ENCODE measurements at regions not wholly inside any gene's neighbourhood (a gene's known extent, or its start where the extent isn't known, plus 50 kb on each side); places are given as distances from the start of the nearest gene placed in this dataset.

DNA sequence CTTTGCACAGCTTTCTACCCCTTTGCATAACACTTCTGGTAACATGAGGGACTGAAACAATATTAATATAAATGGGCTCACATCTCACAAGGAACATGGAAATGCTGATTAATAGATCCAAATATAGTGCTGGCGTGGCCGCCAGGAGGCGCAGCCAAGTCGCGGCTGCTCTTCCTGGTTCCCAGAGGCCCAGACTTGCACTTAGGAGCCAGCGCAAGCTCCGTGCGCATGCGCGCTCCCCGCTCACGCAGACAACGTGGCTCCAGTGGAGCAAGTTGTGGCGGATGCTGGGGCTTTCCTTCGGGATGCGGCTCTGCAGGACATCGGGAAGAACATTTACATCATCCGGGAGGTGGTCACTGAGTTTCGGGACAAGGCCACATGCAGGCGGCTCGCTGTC is 318.3 kb upstream of the SLC7A11 start:
- WGBS, 2 donors = 90 to 92% methylated on average over 21 of the region's 21 CpGs
- TF ChIP-seq POLR2A (IDR thresholded peaks at IDR 0.05) = no peak
- TF ChIP-seq, protein P1, sequence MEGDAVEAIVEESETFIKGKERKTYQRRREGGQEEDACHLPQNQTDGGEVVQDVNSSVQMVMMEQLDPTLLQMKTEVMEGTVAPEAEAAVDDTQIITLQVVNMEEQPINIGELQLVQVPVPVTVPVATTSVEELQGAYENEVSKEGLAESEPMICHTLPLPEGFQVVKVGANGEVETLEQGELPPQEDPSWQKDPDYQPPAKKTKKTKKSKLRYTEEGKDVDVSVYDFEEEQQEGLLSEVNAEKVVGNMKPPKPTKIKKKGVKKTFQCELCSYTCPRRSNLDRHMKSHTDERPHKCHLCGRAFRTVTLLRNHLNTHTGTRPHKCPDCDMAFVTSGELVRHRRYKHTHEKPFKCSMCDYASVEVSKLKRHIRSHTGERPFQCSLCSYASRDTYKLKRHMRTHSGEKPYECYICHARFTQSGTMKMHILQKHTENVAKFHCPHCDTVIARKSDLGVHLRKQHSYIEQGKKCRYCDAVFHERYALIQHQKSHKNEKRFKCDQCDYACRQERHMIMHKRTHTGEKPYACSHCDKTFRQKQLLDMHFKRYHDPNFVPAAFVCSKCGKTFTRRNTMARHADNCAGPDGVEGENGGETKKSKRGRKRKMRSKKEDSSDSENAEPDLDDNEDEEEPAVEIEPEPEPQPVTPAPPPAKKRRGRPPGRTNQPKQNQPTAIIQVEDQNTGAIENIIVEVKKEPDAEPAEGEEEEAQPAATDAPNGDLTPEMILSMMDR (IDR thresholded peaks at IDR 0.05) = no peak
- no peak for DNase-seq (ENCODE audit: low spot score in 2 of 2)
- intact Hi-C loops (cut with DNase I; ENCODE audit: low total_unique reads) = no loop called here
- H3K4me3 ChIP-seq (ENCODE audit: low read depth, poor library complexity, severe bottlenecking) = no peak overlapping the region

DNA sequence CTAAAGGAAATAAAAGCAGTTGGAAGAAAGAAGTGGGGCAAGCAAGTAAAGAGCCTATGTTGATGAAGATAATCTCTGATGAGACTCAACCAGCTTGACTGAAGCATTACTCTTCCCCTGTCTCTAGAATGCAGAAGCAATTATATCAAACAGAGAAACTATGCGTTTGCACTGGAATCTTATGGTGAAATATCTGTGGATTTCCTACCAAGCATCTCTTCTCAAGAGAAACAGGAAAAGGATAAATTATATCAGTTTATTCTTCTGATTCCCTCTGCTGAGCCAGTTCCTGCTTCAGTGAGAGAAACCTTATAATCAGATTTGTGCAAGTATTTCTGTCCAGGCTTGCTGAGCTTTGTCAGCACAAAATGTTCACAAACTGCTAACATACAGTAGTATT is 316.7 kb upstream of the SLC7A11 start:
- no peak overlapping the region for H3K4me3 ChIP-seq (ENCODE audit: low read depth, poor library complexity, severe bottlenecking)
- TF ChIP-seq POLR2A (IDR thresholded peaks at IDR 0.05) = no peak
- TF ChIP-seq, protein P1 (IDR thresholded peaks at IDR 0.05) = no peak
- no peak for DNase-seq (ENCODE audit: low spot score in 2 of 2)
- 40 to 46% methylated on average over 1 of the region's 1 CpG for WGBS, 2 donors
- intact Hi-C loops (cut with DNase I; ENCODE audit: low total_unique reads) = no loop called here

DNA sequence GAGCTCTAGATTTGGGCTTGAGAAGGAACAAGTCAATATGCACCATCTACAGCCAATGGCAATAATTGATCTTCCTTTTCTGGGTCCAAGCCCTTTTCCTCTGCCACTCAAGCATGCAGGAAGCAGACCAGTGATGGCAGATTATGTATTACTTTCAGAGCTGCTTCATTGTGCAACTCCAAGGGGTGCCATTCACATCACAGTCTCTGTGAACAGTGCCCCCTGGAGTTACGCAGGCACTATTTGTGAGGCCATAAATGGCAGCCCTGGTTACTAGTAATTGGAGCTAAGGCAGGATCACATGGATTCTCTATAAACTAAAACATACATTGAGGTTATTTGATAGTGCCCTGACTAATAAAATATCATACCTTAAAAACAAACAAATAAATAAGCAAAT is 313.4 kb upstream of the SLC7A11 start:
- 94 to 100% methylated on average over 1 of the region's 1 CpG for WGBS, 2 donors
- TF ChIP-seq, protein P1 (IDR thresholded peaks at IDR 0.05) = no peak
- no peak for TF ChIP-seq POLR2A (IDR thresholded peaks at IDR 0.05)
- intact Hi-C loops (cut with DNase I; ENCODE audit: low total_unique reads) = no loop called here
- DNase-seq (ENCODE audit: low spot score in 2 of 2) = no peak
- no peak overlapping the region for H3K4me3 ChIP-seq (ENCODE audit: low read depth, poor library complexity, severe bottlenecking)

DNA sequence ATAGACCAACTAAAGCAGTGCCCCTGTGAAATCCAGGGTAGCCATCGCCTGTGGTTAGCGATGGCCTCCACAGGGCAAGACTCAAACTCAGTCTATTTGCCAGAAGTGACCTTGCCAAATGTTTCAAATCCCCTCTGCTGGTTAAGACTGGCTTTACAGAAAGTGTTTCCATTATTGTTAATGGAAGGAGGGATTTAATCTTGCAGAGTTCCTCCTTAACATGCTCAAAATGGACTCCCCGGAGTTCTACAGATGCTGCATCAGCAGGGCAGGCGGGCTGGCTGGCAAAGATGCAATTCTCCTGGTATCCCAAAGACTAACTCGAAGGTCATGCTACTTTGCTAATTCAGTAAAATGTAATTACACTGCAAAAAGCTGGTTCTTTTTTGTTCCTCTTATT is 313.0 kb upstream of the SLC7A11 start:
- TF ChIP-seq, protein P1 (IDR thresholded peaks at IDR 0.05) = no peak
- no peak for TF ChIP-seq POLR2A (IDR thresholded peaks at IDR 0.05)
- no peak overlapping the region for H3K4me3 ChIP-seq (ENCODE audit: low read depth, poor library complexity, severe bottlenecking)
- intact Hi-C loops (cut with DNase I; ENCODE audit: low total_unique reads) = no loop called here
- no peak for DNase-seq (ENCODE audit: low spot score in 2 of 2)
- WGBS, 2 donors = 88 to 92% methylated on average over 5 of the region's 5 CpGs

DNA sequence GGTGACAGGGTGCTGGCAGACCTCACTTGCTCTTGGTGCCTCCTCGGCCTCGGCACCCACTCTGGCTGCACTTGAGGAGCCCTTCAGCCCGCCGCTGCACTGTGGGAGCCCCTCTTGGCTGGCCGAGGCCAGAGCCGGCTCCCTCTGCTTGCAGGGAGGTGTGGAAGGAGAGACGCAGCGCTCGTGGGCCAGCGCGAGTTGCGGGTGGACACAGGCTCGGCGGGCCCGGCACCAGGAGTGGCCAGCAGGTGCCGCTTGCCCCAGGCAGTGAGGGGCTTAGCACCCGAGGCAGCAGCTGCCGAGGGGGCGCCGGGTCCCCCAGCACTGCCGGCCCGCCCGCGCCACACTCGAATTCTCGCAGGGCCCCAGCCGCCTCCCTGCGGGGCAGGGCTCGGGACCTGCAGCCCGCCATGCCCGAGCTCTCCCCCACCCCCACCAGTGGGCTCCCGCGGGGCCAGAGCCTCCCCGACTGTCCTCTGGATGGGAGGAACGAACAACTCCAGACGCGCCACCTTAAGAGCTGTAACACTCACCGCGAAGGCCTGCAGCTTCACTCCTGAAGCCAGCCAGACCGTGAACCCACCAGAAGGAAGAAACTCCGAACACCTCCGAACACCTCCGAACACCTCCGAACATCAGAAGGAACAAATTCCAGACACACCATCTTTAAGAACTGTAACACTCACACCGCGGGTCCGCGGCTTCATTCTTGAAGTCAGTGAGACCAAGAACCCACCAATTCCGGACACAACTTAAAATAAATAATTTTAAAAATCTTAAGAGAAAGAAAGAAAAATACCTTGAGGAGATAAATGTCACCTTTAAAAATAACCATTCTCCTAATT is 311.1 kb upstream of the SLC7A11 start:
- no peak overlapping the region for H3K4me3 ChIP-seq (ENCODE audit: low read depth, poor library complexity, severe bottlenecking)
- intact Hi-C loops (cut with DNase I; ENCODE audit: low total_unique reads) = no loop called here
- 93 to 94% methylated on average over 41 to 47 of the region's 49 CpGs for WGBS, 2 donors
- DNase-seq (ENCODE audit: low spot score in 2 of 2) = no peak
- TF ChIP-seq, protein P1 (IDR thresholded peaks at IDR 0.05) = no peak
- TF ChIP-seq POLR2A (IDR thresholded peaks at IDR 0.05) = no peak

All from lower leg skin (tissue), 4 donors.